IPS DF 19.7 (cell line): ENCODE measurements at regions not wholly inside any gene's neighbourhood (a gene's known extent, or its start where the extent isn't known, plus 50 kb on each side); places are given as distances from the start of the nearest gene placed in this dataset.

ENCODE experiments used
- DNase-seq: peaks from one replicate; pipeline ENCODE4 v3.0.0-alpha.2; 2013; ENCODE audit warnings: low read depth, low spot score

GRCh38 chr16:54479546-54479945 is 193.0 kb upstream of the IRX3 start:
- no peak for DNase-seq

DNA sequence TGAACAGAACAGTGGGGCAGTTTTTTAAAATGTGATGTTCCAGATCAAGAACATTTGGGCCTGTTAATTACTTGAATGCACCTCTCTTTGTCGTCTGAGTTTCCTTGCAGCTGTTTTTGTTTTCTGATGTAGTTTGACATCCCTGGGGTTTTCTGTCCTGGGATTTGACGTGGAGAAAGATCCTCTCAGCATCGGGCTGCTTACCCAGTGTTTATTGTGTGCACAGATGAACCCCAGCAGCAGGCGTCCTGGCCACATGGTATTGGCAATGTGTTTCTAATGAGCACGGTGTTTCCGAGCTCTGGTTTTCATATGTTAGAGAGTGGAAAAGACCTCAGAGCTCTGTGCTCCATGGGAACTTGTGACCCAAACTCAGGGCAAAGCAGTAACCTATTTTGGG is 191.1 kb upstream of the IRX3 start:
- no peak for DNase-seq

DNA sequence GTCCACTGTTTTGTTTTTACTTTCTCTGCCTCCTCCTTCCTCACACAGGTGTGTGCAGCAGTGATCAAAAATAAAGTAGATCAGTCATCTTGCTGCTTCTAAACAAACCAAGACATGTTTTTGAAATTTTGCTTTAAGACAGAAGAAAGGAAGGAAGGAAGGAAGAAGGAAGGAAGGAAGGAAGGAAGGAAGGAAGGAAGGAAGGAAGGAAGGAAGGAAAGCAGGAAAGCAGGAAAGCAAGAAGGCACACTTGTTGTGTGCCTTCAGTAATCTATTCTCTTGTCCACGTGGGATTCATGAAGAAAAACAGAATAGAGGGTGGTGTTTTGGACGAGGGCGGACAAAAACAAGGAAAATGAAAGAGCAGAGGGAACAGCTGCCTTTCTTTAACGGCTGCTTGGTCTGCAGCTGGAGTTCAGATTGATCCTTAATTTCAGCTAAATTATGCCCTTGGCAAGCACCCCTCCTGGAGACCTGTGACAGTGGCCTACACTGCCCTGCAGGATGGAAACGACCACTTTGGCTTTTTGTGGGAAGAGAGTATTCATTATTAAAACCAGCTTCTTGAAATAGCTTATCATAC is 188.5 kb upstream of the IRX3 start:
- no peak for DNase-seq

DNA sequence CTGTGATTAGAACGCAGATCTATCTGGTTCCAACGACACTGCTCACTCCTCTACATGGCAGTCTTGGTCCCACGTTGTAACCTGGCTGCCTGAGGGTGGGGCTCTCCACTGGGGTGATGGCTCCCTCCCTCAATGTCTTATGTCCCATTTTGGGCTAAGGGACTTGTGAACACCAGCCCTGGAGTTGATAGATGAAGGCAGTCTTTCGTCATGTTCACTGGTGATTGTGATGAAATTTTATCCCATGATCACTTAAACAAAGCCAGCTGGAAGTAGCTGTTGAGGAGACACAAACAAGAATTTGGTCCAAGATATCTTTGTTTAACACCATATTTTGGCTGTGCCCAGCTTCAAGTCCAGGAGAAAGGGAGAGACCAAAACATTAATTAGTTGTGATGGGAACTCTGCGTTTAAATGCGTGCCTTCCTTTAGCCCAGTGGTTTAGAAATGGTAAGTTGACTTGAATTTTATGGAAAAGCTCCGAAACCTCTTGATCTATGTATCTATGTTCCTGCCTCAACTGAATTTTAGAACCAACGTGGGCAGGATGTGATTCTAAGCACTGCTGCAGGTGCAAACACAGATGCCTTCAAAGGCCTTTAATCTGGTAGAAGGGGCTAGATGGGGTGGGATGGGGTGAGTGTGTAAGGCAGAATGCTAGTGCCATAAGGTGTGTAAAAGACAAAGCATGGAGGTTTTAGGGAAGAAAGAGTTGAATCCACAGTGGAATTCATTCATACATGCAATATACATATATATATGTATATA is 186.8 kb upstream of the IRX3 start:
- no peak for DNase-seq

DNA sequence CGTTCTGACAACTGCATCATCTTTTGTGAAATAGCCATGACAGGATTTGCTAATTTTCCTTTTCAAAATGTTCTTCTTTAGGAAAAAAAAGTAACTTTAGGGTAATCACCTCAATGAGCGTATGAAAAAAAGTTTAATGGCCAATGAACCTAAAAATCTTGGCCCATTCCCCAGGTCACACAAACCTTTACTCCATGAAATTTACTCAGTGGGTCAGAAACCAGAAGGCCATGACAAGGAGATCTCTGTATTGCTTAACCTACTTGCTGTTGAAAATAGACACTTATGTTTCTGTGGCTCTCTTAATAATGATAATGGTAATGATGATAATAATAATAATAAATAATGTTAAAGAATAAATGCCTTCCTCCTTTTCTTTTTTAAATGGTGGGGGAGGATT is 180.8 kb upstream of the IRX3 start:
- DNase-seq = no peak

- no peak for DNase-seq
These were observed 179.6 kb upstream of the IRX3 start for GRCh38 chr16:54466233-54466632.

- DNase-seq = no peak
These were observed 178.5 kb upstream of the IRX3 start for GRCh38 chr16:54465063-54465462.

DNA sequence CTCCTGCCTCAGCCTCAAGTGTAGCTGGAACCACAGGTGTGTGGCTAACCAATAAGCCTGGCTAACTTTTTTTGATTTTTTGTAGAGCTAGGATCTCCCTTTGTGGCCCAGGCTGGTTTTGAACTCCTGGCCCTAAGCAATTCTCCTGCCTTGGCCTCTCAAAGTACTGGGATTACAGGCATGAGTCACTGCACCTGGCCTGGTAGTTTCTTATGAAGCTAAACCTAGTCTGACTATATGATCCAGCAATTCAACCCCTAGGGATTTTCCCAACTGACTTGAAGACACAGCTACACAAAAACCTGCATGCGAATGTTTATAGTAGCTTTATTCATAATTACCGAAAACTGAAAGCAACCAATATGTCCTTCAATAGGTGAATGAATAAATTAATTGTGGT is 176.2 kb upstream of the IRX3 start:
- DNase-seq = no peak

- no peak for DNase-seq
These were observed 175.6 kb upstream of the IRX3 start for GRCh38 chr16:54462151-54462651.

GRCh38 chr16:54460263-54460860 is 173.8 kb upstream of the IRX3 start:
- DNase-seq = no peak

DNA sequence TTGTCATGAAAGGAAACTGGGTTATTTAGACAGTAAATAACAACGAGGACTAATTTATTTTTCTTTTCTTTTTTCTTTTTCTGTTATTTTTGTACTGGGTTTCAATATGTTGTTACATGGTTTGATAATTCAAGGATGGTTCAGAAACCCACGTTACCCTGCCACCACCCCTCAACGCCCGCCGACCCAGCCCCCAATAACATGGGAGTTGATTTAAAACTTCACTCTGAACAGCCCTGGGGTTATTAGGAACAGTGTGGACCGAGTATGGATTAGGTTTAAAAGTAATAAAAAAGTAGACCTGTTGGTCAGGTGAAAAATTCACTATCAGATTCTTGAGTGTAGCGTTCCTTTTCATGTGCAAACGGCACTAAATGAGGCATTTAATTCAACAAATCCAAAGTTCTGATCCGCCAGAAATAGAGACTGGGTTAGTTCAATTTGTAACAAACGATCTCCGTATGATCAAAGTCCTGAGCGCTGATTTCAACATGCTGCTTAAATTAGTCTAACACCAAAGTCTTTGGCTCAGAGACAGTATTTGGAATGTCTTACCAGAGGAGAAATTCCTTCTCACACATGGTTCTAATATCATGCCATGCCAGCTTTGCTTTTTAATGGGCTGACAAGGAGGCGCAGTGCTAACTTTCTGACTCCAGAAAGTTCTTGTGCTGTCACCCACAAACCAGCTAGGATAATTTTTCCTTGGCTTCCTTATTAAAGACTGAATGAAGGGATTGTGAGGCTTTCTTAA is 173.1 kb upstream of the IRX3 start:
- DNase-seq = no peak

DNA sequence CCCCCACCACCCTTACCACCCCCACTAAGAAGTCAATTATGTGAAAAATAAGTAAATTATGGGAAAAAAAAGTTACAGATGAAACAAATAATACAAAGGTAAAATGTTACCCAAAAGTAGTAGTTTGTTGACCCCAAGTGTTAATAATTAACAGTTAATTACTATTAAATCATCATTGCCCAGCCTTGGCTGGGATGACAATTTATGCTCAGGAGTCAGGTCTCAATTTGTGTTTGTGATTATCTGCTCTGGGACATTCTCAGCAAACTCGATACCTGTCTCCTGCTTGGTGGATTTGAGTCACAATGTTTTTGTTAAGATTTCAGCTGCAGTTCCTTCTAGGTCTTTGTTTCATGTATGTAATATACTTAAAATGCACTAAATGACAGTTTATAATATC is 172.3 kb upstream of the IRX3 start:
- no peak for DNase-seq

DNA sequence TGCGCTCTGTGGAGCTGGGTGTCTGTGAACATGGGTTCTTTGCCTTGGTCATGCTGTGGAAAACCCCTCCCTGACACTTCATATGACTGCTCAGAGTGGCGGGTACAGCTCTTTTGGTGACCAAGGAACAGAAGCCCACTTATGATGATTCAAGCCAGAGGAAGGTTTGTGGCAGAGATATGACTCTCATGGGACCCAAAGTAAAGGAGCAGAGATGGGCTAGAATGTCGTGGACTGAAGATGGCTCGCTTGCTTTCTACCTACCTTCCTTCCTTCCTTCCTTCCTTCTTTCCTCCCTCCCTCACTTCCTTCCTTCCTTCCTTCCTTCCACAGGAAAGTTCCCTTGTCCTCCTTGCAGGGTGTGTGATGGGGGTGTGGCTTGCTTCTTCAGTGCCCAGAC is 169.7 kb upstream of the IRX3 start:
- DNase-seq = no peak

DNA sequence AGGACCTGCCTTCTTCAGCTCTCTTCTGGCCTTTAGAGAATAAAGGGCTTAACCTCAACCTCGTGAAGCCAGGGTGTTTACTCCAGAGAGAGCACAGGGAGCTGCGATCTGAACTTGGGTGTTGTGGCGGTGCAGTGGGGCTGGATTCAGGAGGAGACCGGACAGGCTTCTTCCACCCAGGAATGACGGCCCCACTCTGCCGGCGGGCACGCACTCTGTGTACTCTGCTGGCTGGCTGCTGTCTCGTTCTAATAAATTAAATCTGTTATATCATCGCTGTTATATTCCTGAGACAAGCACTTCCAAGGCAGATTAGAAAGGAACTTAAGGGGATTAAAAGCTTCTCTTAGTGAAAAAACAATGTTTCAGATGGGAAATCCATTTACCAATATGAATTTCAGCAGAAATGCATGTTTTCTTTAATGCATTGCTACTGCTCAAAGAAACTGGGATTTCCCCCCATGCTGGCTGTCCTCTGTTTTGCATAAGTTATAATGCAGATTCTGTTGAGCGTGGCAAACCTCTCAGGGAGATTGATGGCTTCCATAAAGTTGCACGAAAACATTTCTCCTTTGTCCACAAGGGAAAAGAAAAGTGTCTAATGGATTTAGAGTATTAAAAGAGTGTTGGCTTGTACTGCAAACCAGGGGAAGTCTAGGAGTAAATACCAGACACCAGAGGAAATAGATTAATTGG is 168.6 kb upstream of the IRX3 start:
- no peak for DNase-seq

GRCh38 chr16:54454616-54455015 is 168.0 kb upstream of the IRX3 start:
- no peak for DNase-seq

GRCh38 chr16:54453871-54454270 is 167.3 kb upstream of the IRX3 start:
- no peak for DNase-seq

DNA sequence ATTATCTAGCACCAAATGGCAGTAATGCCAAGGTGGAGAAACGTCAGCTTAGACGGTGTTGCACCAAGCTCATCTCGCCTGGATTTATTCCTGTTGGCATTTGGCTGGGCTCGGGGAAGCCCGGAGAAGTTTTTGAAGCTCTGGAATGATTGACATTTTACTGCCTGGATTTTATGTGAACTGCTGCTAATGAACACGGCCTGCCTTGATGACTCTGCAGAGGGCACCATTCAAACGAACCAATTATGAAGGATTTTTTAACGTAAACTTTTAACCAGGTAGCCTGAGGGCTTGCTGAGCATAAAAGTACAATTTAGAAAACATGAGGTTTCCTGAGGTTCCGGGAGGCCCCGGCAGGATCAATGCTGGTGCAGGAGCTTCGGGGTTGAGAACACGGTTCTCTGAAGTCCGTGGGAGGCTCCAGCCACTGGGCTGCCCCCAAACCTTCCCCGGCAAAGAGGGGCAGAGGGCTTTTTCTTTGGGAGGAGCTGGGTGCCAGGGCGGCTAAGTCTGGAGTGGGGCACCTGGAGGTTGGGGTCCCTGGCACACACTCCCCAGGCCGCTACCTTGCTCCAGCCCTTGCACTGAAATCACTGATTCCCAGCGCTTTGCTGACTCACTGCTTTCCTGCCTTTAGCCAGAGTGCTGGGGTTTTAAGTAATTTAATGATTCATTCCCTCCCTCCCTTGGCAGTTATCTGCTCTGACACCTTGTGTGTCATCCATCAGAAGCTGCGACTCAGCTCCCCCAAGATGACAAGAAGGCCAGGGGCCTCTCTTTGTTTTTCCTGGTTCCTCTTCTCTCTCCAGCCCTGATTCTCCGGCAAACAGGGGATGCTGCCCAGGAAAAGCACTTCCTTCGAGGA is 161.2 kb upstream of the IRX3 start:
- DNase-seq = no peak

GRCh38 chr16:54446639-54447038 is 160.1 kb upstream of the IRX3 start:
- DNase-seq = no peak

DNA sequence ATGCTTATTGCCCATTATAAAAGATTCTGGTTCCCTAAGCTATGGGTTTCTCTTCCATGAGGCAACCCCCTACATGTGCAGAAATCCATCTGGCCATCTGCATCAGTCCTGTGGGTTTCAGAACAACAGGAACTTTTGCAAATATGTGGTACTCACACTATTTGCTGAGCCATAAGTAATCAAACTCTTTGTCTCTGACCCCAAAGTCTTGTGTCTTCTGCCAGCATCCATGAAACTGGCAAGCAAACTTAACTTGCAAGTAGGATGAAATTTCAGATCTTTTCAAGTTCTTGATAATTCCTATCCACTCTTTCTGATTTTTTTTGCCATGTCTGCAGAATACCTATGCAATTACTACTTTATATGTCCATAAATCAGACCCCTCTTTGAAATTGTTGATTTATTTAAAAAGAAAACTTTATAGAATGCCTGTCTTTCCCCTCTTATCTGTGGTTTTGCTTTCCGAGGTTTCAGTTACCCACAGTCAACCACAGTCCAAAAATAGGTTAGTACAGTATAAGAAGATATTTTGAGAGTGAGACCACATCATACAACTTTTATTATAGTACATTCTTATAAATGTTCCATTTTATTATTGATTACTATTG is 158.4 kb upstream of the IRX3 start:
- DNase-seq = no peak

- no peak for DNase-seq
These were observed 157.3 kb upstream of the IRX3 start for GRCh38 chr16:54443839-54444238.
